Stimulated activated naive CD4-positive, alpha-beta T cell treated with Interleukin-2 at 50 U/mL for 16 hours (primary cell): ENCODE measurements at regions not wholly inside any gene's neighbourhood (a gene's known extent, or its start where the extent isn't known, plus 50 kb on each side); places are given as distances from the start of the nearest gene placed in this dataset.
"Not testable (repeated sequence)": the region's sequence is repeated elsewhere in the genome, so short reads cannot be mapped to it uniquely, and the experiment has no call there.

Source experiments
- DNase-seq: peaks from one replicate; lab custom pipeline; 2025; lab: John Stamatoyannopoulos, UW

DNA sequence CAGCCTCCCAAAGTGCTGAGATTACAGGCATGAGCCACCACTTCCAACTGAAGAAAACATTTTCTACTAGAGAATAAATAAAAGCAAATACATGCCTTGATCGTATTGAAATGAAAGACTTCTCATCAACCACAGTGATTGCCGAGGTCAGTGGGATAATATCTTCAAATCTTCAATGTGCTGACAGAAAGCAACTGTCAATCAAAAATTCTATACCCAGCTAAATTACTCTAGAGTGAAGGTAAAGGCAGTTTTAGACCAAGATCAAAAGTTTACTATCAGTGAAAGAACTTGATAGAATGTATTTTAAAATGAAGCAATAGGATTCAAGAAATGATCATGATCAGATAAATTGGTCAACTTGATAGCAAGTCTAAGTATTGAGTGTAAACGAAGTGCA lies 130.6 kb downstream of the BRD1 start:
- DNase-seq = no peak

DNA sequence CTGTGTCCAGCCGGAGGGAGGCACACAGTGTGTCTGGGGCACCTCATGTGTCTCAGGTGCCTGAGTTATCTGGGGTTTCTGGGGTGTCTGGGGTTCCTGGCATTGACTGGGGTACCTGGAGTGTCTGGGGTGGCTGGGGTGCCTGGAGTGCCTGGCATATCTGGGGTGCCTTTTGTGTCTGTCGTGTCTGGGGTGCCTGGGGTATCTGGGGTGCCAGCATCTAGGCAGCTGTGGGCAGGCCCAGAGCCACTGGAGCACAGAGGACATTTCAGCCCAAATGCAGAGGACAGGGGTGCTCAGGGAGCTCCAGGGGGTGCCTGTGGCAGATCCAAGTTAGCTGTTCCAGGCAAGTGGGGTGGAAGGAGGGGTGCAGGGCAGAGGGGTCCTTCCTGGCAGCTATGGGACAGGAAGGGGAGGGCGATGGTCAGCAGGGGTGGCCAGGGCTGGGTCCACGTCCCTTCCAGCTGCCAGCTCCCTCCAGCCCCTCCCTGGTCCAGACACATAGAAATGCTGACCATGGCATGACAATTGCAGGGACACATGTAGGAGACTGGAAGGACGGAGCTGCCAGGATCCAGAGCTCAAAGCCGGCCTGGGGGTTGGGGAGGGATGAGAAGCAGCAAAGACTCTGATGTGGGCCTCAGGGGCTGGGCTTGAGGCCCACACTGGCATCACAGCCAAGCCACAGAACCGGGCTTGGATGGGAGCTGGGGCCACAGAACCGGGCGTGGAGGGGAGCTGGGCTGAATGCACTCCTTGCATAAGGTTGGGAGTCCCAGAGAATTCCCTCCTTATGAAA lies 133.0 kb downstream of the BRD1 start:
- DNase-seq = no peak

DNA sequence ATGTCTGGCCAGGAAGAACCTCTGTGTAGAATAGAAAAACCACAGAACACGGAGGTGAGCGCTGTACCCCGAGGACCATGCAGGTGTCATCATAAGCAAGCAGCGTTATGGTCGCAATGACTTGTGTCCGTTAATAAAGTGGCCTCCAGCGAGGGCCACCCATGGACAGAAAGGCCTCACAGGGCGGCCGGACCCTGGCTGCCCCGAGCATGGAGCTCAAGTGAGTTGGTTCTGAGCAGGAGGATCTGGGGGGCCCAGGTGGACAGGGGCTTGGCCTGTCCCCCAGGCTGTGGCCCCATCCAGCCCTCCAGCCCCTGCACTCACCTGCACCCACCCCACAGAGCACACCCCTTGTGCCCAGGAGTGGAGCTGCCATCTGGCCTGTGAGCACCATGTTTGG lies 133.8 kb downstream of the BRD1 start:
- no peak for DNase-seq

DNA sequence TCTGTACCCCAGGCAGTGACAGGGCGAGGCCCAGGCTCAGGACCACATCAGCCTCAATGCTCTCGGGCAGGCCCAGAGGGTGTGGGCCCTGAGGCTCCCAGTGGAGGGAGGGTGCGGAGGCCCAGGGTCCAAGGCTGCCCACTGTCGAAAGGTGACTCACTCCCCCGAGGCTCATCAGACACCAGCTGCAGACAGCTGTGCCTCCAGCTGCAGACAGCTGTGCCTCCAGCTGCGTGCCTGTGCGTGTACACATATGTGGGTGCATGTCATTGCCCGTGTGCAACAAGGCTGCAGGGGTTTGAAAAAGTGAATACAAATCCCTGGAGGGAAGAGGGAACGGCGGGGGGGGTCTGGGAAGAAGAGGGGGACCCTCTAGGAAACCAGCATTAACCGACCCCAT lies 134.3 kb downstream of the BRD1 start:
- DNase-seq = no peak

DNA sequence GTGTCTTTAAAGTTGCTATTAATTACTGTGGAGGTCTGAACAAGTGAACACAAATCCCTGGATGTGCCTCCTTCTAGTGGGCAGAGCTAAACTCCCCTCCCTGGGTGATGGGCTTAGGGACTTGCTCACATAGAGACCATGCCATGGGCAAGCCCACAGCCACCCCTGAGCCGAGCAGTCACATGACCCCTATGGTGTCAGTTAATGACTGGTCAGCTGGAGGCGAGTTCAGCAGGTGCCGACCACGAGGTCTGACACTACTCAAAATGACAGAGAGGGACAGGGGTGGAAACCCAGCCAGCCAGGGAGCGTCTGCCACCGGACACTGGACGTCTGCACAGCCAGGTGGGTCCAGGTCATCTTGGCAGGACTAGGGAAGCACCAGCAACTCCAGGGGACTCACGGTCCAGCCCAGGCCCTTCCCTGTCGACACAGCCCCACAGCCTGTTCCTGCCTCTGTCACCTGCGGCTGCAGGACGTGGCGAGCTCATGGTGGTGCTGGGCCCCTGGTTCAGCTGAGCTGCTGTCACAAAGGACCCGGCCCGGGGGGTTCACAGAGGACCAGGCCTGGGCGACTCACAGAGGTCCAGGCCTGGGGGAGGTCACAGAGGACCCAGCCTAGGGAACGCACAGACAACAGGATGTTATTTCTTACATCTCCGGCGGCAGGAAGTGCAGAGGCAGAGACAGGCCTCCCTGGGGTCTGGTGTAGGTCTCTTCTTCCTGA lies 135.0 kb downstream of the BRD1 start:
- no peak for DNase-seq

DNA sequence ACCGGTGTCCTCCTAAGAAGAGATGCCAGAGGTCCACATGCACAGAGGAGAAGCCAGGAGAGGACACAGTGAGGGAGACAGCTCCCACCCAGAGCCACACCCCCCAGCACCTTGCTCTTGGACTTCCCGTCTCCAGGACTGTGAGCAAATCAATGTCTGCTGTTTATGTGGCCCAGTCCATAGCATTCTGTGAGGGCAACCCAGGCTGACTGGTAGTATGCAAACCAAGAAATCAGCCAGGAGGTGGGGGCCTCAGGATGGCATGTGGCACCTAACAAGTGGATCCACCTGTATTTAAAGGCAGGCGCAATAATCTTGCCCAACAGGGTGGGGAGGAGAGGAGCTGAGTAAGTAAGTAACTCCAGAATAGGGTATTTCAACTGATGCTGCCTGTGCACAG lies 136.4 kb downstream of the BRD1 start:
- DNase-seq = no peak

DNA sequence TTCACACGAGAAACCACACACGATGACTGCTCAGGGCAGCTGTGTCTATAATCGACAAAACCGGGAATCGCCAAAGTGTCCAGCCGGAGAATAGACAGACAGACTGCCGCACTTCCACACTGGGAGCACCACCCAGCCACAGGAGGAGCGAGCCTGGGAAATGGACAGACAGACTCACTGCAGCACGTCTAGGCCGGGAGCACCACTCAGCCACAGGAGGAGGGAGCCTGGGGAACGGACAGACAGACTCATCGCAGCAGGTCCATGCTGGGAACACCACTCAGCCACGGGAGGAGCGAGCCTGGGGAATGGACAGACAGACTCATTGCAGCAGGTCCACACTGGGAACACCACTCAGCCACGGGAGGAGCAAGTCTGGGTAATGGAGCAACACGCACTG lies 137.2 kb downstream of the BRD1 start:
- DNase-seq = no peak

DNA sequence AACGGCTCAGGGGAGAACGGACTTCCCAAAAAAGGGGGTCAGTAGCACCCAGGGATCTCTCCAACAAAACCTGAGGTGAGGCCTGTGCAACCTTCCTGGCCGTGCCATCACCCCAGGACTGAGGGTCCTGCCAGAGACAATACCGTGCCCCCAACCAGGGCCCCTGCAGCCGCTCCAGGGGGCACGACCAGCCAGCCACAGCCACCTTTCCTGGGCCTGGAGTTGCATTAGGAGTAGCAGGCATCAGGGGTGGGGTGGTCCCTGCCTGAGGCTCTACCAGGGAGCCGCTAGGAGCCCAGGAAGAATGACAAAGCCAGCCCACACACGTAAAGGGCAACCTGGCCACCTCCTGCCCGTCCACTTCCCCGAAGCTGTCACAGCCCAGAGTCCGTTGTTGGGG lies 137.8 kb downstream of the BRD1 start:
- DNase-seq = no peak

DNA sequence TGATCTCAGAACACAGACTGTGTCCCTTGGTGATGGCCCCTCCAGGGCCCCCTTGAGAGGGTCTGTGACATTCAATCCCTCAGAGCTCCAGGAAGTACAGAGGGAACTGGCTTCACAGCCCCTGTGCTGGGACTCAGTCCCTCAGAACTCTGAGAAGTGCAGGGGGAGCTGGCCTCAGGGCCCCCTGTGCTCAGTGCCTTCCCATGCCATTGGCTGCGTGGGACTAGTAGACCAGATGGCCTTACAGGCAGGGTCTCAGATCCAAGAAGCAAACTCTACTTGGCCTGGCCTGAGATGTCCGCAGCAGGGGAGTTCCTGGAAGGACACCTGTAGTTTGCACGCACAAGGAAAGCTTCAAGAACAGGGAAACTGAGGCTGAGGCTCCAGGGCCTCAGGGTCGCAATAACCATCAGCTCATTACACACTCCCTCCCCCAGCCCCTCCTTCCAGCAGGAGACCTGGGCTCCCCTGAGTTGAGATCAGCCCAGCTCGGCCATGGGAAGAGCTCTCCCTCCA lies 138.4 kb downstream of the BRD1 start:
- no peak for DNase-seq

DNA sequence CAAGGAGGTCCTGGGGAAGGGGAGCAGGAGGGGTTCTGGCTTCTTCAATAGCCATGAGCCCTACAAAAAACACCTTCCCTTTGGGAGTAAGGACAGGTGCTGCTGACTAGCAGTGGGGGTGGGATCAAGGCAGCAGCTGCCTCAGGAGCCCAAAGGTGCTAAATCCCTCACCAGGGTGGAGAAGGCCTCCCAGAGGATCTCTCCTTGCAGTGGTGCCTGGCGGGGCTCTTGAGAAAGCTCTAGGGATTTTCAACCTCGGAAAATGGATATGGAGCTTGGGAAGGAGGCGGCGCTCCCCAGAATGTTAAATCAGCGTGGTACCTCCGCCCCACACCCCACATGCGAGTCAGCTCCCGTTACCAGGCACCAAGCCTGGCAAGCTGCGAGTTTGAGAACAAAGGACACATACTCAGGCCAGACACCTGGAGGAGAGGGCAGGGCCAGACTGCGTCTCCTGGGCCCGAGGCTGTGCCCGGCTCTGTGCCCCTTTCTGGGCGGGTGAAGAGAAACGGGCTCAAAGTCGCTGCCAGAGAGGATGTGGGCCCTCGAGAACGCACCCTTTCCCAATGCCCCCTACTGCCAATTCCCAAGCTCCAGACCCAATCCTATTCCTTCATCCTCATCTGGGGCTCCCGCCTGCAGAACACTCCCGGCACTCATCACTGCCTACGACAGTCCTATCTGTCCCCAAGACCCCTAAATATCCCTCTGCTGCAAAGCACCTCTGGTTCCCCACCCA lies 139.0 kb downstream of the BRD1 start:
- DNase-seq = no peak

DNA sequence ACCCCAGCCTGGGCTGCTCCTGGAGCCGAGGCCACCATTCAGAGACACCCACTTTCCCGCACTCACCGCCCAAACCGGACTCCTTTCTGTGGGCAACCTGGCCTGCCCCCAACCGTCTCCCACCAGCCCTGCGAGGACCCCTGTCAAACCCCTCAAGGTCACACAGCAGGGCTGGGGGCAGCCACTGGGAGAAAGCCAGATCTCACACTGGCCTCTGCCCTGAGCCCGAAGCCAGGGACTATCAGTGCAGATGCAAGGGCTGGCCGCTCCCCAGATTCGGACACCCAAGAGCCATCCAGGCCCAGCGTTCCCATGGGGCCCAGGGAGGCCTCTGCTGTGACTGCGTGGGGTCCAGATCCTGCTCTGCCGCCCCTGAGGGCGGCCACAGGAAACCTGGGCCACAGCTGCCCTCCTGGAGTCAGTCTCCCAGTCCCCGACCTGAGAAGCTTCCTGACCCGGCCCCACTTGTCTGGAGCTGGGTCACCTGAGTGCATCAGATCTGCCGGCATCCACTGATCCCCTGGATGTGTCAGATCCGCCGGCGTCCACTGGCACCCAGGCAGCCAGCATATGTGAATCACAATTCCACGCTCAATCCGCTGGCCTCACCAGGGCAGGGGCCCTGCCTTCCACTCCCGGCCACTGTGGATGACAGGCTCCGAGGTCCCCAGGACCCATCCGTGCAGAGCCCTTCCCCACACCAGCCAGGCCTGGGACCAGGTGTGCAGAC lies 139.7 kb downstream of the BRD1 start:
- DNase-seq = no peak

DNA sequence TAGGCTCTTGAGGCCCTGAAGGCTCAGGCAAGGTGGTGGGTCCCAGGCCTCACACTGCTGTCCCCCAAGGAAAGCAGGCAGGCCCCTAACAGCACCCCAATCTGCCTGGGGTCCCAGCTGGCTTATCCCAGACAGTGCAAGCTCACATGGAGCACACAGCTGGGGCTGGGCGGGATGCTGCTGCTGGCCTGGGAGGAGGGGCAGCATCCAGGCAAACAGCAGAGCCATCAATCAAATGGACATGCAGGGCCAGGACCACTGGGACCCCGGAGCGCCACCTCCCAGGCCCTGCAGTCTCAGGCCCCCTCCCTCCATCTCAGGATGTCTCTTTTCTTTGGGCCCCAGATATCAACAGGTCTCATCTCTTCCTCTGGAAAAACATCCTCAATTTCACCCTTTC lies 140.3 kb downstream of the BRD1 start:
- DNase-seq = no peak

DNA sequence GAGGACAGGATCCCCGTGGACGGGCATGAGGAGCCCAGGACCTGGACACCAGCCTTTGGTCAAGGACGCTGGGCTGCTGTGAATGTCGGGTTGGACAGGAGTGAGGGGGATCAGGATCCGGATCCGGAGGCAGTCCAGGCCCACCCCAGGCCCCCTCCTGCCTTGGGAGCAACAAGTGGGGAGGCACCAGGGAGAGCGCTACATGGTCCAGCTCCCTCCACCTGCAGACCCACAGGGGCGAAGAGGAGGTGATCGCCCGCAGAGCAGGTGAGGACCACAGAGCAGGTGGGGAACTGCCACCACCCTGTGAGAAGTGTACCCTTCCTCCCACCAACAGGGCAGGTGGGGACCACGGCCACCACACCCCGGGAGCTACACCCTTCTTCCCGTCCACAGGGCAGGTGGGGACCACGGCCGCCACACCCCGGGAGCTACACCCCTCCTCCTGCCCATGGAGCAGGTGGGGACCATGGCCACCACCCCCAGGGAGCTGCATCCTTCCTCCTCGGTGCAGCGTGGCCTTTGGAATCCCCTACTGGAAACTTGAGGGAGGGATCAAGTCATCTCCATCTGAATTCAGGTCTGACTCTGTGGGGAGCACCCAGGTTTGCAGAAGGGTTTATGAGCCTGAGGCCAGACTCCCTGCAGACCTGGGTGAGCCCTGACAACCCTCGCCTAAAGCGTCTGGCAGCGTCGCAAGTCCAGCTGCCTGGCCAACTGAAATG lies 141.0 kb downstream of the BRD1 start:
- no peak for DNase-seq

DNA sequence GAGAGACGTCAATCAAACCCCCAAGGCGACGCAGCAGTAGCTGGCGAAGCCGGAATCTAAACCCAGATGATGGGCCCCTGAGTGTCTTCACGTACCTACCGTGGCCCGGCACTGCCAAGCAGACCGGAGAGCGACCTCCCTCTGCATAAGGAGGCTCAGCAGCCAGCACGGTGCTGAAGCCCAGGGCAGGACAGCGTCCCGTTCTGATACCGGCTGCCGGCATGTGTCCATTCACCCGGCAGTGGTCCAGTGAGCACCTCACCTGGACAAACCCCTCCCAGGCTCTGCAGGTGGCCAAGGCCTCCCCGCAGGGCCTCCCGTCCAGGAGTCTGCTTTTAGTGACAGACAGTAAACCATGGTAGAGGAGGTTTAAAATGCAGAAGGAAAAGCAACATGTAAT lies 142.0 kb downstream of the BRD1 start:
- no peak for DNase-seq

DNA sequence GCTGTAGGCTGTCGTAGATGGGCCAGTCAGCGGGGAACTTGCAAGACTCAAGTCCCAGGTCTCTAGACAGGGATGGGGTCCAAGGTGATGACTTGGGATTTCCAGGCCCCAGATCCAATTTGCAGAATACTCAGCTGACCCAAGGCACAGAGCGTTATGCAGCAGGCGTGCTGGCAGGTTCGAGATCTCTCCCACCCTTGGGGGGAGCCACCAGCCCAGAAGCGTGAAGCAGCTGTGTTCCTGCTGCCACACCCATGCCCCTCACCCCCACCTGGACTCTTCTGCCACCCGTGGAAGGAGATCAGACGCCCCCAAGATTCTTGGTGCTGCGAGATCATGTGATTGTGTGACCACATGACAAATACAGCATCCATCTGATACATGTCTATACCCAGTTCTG lies 142.6 kb downstream of the BRD1 start:
- DNase-seq = no peak

DNA sequence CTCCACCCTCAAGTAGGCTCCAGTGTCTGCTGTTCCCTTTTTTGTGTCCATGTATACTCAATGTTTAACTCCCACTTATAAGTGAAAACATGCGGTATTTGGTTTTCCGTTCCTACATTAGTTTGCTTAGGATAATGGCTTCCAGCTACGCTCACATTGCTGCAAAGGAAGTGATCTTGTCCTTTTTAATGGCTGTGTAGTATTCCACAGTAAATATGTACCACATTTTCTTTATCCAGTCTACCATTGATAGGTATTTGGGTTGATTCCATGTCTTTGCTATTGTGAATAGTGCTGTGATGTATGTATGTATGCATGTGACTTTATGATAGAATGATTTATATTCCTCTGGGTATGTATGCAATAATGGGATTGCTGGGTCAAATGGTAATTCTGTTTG lies 144.6 kb downstream of the BRD1 start:
- no peak for DNase-seq

DNA sequence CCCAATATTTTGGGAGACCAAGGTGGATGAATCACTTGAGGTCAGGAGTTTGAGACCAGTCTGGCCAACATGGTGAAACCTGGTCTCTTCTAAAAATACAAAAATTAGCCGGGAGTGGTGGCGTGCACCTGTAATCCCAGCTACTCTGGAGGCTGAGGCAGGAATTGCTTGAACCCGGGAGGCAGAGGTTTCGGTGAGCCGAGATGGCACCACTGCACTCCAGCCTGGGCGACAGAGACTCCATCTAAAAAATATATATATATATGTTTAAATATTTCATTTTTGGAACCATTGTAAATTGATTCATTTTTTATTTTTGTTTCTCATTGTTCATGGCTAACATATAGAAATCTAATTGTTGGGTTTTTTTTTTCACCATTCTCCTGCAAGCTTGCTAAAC lies 146.9 kb downstream of the BRD1 start:
- not testable (repeated sequence) for DNase-seq

DNA sequence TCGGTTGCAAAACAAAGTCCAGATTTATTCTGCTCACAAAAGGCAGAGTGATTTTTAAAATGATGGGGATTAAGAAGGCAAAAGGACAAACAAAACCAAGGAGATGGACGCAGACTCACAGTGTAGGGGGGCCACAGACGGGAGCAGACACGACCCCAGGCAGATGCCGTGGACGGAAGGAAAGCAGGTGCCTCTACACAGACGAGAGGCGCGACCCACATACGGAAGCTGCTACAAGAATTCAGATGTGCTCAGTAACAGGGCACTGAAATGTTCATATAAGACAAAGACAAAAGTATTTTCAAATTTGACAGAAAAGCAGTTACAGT lies 148.9 kb downstream of the BRD1 start:
- no peak for DNase-seq

DNA sequence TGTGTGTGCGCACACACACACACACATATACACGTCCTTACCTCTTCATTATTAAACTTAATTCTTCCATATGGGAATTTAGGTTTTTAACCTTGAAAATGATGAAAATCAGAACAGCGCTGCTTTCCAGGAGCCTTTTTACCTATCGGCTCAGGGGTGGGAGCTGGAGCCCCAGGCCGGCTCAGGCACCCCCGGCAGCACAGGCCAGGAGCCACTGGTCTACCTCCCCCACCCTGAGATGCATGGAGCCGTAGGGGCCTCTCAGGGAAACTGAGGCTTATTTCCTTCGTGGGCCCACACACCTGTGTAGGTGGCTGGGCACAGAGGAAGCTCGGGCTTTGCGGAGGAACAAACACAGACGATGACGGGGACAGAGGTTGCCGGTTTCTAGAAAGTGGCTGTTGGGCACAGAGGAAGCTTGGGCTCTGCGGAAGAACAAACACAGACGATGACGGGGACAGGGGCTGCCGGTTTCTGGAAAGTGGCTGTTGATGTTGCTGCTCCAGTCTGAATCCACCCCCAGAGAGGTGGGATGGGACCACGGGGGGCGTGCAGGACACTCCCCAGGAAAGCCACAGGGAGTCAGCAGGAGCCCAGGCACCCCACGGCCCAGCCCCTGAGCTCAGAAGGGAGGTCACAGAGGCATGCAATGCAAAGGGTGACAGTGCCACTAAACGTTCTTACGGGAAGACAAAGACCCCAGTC lies 149.4 kb downstream of the BRD1 start:
- no peak for DNase-seq

DNA sequence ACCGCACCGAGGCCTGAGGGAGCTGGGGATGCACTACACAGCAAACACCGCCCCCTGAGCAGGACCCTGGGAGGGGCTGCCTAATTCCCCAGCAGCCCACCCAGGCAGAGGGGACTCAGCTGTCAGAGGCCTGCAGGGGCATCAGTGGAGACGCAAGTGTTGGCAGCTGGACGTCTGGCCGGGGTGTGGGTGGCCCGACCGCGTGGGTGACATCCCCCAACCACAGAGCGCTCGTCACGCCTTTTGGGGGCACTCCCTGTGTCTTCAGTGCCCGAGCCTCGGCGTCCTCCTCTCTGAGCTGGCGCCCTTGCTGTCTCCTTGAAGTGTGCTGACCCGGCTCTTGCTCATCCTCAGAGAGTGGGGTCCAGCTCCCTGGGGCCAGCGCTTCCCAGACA lies 150.2 kb downstream of the BRD1 start:
- DNase-seq = no peak
